ENCODE measurements at regions not wholly inside any gene's neighbourhood (a gene's known extent, or its start where the extent isn't known, plus 50 kb on each side); places are given as distances from the start of the nearest gene placed in this dataset.

DNA sequence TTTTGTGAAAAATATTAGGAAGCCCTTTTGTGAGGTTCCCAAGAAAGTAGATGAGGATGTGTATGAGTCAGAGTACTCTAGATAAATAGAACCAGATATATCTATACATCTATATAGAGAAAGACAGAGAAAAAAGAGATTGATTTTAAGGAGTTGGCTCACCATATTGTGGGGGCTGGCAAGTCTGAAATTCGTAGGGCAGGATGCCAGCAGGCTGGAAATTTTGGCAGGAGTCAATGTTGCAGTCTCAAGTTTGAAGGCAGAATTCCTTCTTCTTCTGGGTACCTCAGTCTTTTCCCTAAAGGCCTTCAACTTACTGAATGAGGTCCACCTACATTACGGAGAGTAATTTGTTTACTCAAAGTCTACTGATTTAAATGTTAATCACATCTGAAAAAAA, 65.3 kb upstream of the SAMD3 start:
- no peak for TF ChIP-seq JUNB (IDR thresholded peaks at IDR 0.05)
- TF ChIP-seq, protein P1, sequence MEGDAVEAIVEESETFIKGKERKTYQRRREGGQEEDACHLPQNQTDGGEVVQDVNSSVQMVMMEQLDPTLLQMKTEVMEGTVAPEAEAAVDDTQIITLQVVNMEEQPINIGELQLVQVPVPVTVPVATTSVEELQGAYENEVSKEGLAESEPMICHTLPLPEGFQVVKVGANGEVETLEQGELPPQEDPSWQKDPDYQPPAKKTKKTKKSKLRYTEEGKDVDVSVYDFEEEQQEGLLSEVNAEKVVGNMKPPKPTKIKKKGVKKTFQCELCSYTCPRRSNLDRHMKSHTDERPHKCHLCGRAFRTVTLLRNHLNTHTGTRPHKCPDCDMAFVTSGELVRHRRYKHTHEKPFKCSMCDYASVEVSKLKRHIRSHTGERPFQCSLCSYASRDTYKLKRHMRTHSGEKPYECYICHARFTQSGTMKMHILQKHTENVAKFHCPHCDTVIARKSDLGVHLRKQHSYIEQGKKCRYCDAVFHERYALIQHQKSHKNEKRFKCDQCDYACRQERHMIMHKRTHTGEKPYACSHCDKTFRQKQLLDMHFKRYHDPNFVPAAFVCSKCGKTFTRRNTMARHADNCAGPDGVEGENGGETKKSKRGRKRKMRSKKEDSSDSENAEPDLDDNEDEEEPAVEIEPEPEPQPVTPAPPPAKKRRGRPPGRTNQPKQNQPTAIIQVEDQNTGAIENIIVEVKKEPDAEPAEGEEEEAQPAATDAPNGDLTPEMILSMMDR (IDR thresholded peaks at IDR 0.05): no peak
- TF ChIP-seq TP53 (CRISPR knock-in tag; IDR thresholded peaks at IDR 0.05): no peak
